Thyroid gland (tissue), 4 donors: ENCODE measurements at regions not wholly inside any gene's neighbourhood (a gene's known extent, or its start where the extent isn't known, plus 50 kb on each side); places are given as distances from the start of the nearest gene placed in this dataset.

Experiments used
- POLR2A ChIP-seq, 2 donors: fragments of 450-650 bp; IDR thresholded peaks; one replicate each; pipeline ENCODE4 v1.6.1; 2017; ENCODE audit warnings: antibody characterized with exemption in 2 of 2, mild to moderate bottlenecking in 2 of 2, moderate library complexity in 1 of 2
- TF ChIP-seq, protein P1 (sequence below), 6 experiments: fragments of 200-600 bp in 3 of 6; fragments of 450-650 bp in 3 of 6; sonication (generic) in 3 of 6; IDR thresholded peaks; one replicate each; pipeline ENCODE4 v1.5.1; 2016 to 2019; ENCODE audit warnings: antibody characterized with exemption in 6 of 6, mild to moderate bottlenecking in 2 of 6, inconsistent platforms in 1 of 6, moderate library complexity in 1 of 6

GRCh38 chr5:143499480-143500114, 96.1 kb upstream of the NR3C1 start:
- TF ChIP-seq, protein P1, sequence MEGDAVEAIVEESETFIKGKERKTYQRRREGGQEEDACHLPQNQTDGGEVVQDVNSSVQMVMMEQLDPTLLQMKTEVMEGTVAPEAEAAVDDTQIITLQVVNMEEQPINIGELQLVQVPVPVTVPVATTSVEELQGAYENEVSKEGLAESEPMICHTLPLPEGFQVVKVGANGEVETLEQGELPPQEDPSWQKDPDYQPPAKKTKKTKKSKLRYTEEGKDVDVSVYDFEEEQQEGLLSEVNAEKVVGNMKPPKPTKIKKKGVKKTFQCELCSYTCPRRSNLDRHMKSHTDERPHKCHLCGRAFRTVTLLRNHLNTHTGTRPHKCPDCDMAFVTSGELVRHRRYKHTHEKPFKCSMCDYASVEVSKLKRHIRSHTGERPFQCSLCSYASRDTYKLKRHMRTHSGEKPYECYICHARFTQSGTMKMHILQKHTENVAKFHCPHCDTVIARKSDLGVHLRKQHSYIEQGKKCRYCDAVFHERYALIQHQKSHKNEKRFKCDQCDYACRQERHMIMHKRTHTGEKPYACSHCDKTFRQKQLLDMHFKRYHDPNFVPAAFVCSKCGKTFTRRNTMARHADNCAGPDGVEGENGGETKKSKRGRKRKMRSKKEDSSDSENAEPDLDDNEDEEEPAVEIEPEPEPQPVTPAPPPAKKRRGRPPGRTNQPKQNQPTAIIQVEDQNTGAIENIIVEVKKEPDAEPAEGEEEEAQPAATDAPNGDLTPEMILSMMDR (IDR thresholded peaks at IDR 0.05) = no peak
- TF ChIP-seq POLR2A (IDR thresholded peaks at IDR 0.05) = no peak
